Naive thymus-derived CD4-positive, alpha-beta T cell (primary cell): ENCODE measurements at regions not wholly inside any gene's neighbourhood (a gene's known extent, or its start where the extent isn't known, plus 50 kb on each side); places are given as distances from the start of the nearest gene placed in this dataset.
A peak's percentile ranks its signal among the peaks of the same experiment; 100 is the strongest.

Experiments
- ATAC-seq: fragments of 150-1000 bp; cut with Tn5 transposase; 2 replicates; pipeline ENCODE4 v1.10.0; 2021; ENCODE audit warnings: mild to moderate bottlenecking, moderate library complexity
- CTCF ChIA-PET: fragments of 350-600 bp; sonication (Branson Sonifier 250); formaldehyde crosslinking; loops from one replicate; lab custom pipeline; 2021; ENCODE audit warnings: antibody characterized with exemption; lab: Charles Lee
- POLR2A ChIA-PET: fragments of 350-600 bp; sonication (Branson Sonifier 250); formaldehyde crosslinking; loops from one replicate; lab custom pipeline; 2021; ENCODE audit warnings: antibody characterized with exemption, inconsistent platforms; lab: Charles Lee
- DNase-seq, 9 donors: peaks; one replicate each; pipeline versions ENCODE4 v3.0.0 to v3.0.0-alpha.2; 2020 to 2022; ENCODE audit warnings: mixed read lengths in 1 of 9
- H3K27ac ChIP-seq: one replicate; pipeline ENCODE4 v1.7.0; 2013; ENCODE audit warnings: mild to moderate bottlenecking, low read depth, low read length, moderate library complexity
- H3K27me3 ChIP-seq, 2 donors: one replicate each; pipeline ENCODE4 v1.7.0; 2013; ENCODE audit warnings: low read length in 2 of 2, mild to moderate bottlenecking in 2 of 2, moderate library complexity in 2 of 2; ENCODE audit not compliant: control insufficient read depth in 2 of 2, insufficient read depth in 2 of 2
- H3K36me3 ChIP-seq, 3 experiments: 1 replicate in 2 of 3; 2 replicates in 1 of 3; pipeline ENCODE4 v1.7.0; 2013; ENCODE audit warnings: low read length in 3 of 3, mild to moderate bottlenecking in 3 of 3, moderate library complexity in 1 of 3; ENCODE audit not compliant: insufficient read depth in 3 of 3, control insufficient read depth in 2 of 3
- H3K4me1 ChIP-seq, 2 donors: one replicate each; pipeline ENCODE4 v1.7.0; 2013; ENCODE audit warnings: low read length in 2 of 2, mild to moderate bottlenecking in 2 of 2, moderate library complexity in 1 of 2; ENCODE audit not compliant: control insufficient read depth in 2 of 2, insufficient read depth in 2 of 2
- H3K4me3 ChIP-seq: 2 replicates; pipeline ENCODE4 v1.7.0; 2013; ENCODE audit warnings: mild to moderate bottlenecking, low read length
- H3K9me3 ChIP-seq, 3 experiments: 1 replicate in 2 of 3; 2 replicates in 1 of 3; pipeline ENCODE4 v1.7.0; 2013; ENCODE audit warnings: low read length in 3 of 3; ENCODE audit not compliant: control insufficient read depth in 2 of 3
- H3K27ac Mint-ChIP-seq, 9 donors: one replicate each; pipeline ENCODE4 v1.8.0; 2020 to 2022; ENCODE audit warnings: mixed read lengths in 9 of 9, mild to moderate bottlenecking in 8 of 9, moderate library complexity in 5 of 9, inconsistent platforms in 2 of 9
- H3K27me3 Mint-ChIP-seq, 5 donors: one replicate each; pipeline ENCODE4 v1.8.0; 2021 to 2022; ENCODE audit warnings: mixed read lengths in 5 of 5, mild to moderate bottlenecking in 1 of 5
- H3K36me3 Mint-ChIP-seq, 5 donors: one replicate each; pipeline ENCODE4 v1.8.0; 2020 to 2022; ENCODE audit warnings: mixed read lengths in 5 of 5, mild to moderate bottlenecking in 3 of 5, inconsistent platforms in 1 of 5
- H3K4me1 Mint-ChIP-seq, 7 donors: one replicate each; pipeline ENCODE4 v1.8.0; 2020 to 2022; ENCODE audit warnings: mixed read lengths in 7 of 7, mild to moderate bottlenecking in 3 of 7, inconsistent platforms in 1 of 7
- H3K4me3 Mint-ChIP-seq, 10 donors: one replicate each; pipeline ENCODE4 v1.8.0; 2020 to 2022; ENCODE audit warnings: mild to moderate bottlenecking in 10 of 10, mixed read lengths in 10 of 10, moderate library complexity in 6 of 10, inconsistent platforms in 2 of 10
- H3K9me3 Mint-ChIP-seq, 11 donors: one replicate each; pipeline ENCODE4 v1.8.0; 2020 to 2022; ENCODE audit warnings: mixed read lengths in 11 of 11, mild to moderate bottlenecking in 4 of 11, inconsistent platforms in 1 of 11, moderate library complexity in 1 of 11
- intact Hi-C, 2 donors: fragments of 100-400 bp; cut with micrococcal nuclease; formaldehyde crosslinking; loops; one replicate each; pipeline ENCODE4 v1.15.1; 2023

GRCh38 chr1:58290685-58291372, 255.7 kb downstream of the OMA1 start:
- Histone ChIP-seq H3K4me3 (no peak overlapping the region), H3K9me3 (no peaks in the 10 kb centered on the region), H3K36me3 (no peaks in the 10 kb centered on the region), H3K27ac (no peak overlapping the region), H3K27me3 (no peaks in the 10 kb centered on the region), H3K4me1 (no peaks in the 10 kb centered on the region)
- Mint-ChIP-seq H3K27ac (no peak overlapping the region), H3K9me3 (peaks cover 0 to 8% (median 3%) of the 10 kb centered on the region in 11 donors), H3K27me3 (peaks cover 0 to 5% (median 0%) of the 10 kb centered on the region in 5 donors), H3K4me3 (no peak overlapping the region), H3K36me3 (peaks cover 0 to 38% (median 17%) of the 10 kb centered on the region in 5 donors), H3K4me1 (peaks cover 0 to 2% (median 0%) of the 10 kb centered on the region in 7 donors)
- ATAC-seq (no peak), DNase-seq (peak in 1 of 9 donors; percentile 2)
- ChIA-PET CTCF (no interaction called here), POLR2A (no interaction called here)
- intact Hi-C loops, result no loop called here

- peaks cover 0 to 41% (median 17%) of the 10 kb centered on the region in 5 donors for H3K36me3 Mint-ChIP-seq
- no peaks in the 10 kb centered on the region for H3K9me3 ChIP-seq
- H3K27ac Mint-ChIP-seq, result no peak overlapping the region
- ATAC-seq (no peak), DNase-seq (no peak)
- no peak overlapping the region for H3K4me3 Mint-ChIP-seq
- peaks cover 0 to 8% (median 4%) of the 10 kb centered on the region in 11 donors for H3K9me3 Mint-ChIP-seq
- ChIA-PET CTCF (no interaction called here), POLR2A (no interaction called here)
- H3K4me1 ChIP-seq, result no peaks in the 10 kb centered on the region
- peaks cover 0 to 9% (median 0%) of the 10 kb centered on the region in 5 donors for H3K27me3 Mint-ChIP-seq
- no peaks in the 10 kb centered on the region for H3K36me3 ChIP-seq
- no peaks in the 10 kb centered on the region for H3K27me3 ChIP-seq
- intact Hi-C loops, result no loop called here
- no peak overlapping the region for H3K4me3 ChIP-seq
- no peak overlapping the region for H3K27ac ChIP-seq
- H3K4me1 Mint-ChIP-seq, result peaks cover 0 to 2% (median 0%) of the 10 kb centered on the region in 7 donors
Observed at GRCh38 chr1:58288624-58289142, 257.8 kb downstream of the OMA1 start.

- CTCF ChIA-PET, result no interaction called here
- intact Hi-C loops, result no loop called here
- no peak overlapping the region for H3K4me3 Mint-ChIP-seq
Observed at GRCh38 chr1:58287894-58288623, 258.5 kb downstream of the OMA1 start.

GRCh38 chr1:58284225-58284510, 262.4 kb downstream of the OMA1 start:
- H3K9me3 Mint-ChIP-seq, result peaks cover 0 to 8% (median 3%) of the 10 kb centered on the region in 11 donors
- ChIA-PET CTCF (no interaction called here), POLR2A (no interaction called here)
- intact Hi-C loops, result no loop called here
- peaks cover 0 to 25% (median 3%) of the 10 kb centered on the region in 5 donors for H3K36me3 Mint-ChIP-seq
- no peaks in the 10 kb centered on the region for H3K36me3 ChIP-seq
- H3K4me1 Mint-ChIP-seq, result peaks cover 0 to 2% (median 0%) of the 10 kb centered on the region in 7 donors
- DNase-seq, result no peak
- H3K4me3 ChIP-seq, result no peak overlapping the region
- no peak overlapping the region for H3K27ac Mint-ChIP-seq
- no peak overlapping the region for H3K4me3 Mint-ChIP-seq
- H3K27ac ChIP-seq, result no peak overlapping the region
- no peak for ATAC-seq
- H3K27me3 ChIP-seq, result no peaks in the 10 kb centered on the region
- H3K9me3 ChIP-seq, result no peaks in the 10 kb centered on the region
- H3K4me1 ChIP-seq, result no peaks in the 10 kb centered on the region
- H3K27me3 Mint-ChIP-seq, result peaks cover 0 to 9% (median 0%) of the 10 kb centered on the region in 5 donors

More at GRCh38 chr1:58287894-58288623, 258.5 kb downstream of the OMA1 start:
- H3K36me3 Mint-ChIP-seq, result peaks cover 0 to 46% (median 17%) of the 10 kb centered on the region in 5 donors
- H3K27ac Mint-ChIP-seq, result no peak overlapping the region
- peaks cover 0 to 8% (median 4%) of the 10 kb centered on the region in 11 donors for H3K9me3 Mint-ChIP-seq
- peaks cover 0 to 2% (median 0%) of the 10 kb centered on the region in 7 donors for H3K4me1 Mint-ChIP-seq
- H3K36me3 ChIP-seq, result no peaks in the 10 kb centered on the region
- DNase-seq (no peak), ATAC-seq (no peak)
- H3K27ac ChIP-seq, result no peak overlapping the region
- no peaks in the 10 kb centered on the region for H3K4me1 ChIP-seq
- H3K4me3 ChIP-seq, result no peak overlapping the region
- POLR2A ChIA-PET, result no interaction called here
- no peaks in the 10 kb centered on the region for H3K27me3 ChIP-seq
- peaks cover 0 to 9% (median 0%) of the 10 kb centered on the region in 5 donors for H3K27me3 Mint-ChIP-seq
- no peaks in the 10 kb centered on the region for H3K9me3 ChIP-seq

GRCh38 chr1:58283388-58284224, 262.9 kb downstream of the OMA1 start:
- ChIA-PET POLR2A (no interaction called here), CTCF (no interaction called here)
- Histone ChIP-seq H3K27me3 (no peaks in the 10 kb centered on the region), H3K36me3 (no peaks in the 10 kb centered on the region), H3K4me3 (no peak overlapping the region), H3K9me3 (no peaks in the 10 kb centered on the region), H3K27ac (no peak overlapping the region), H3K4me1 (no peaks in the 10 kb centered on the region)
- intact Hi-C loops, result no loop called here
- DNase-seq (no peak), ATAC-seq (no peak)
- Mint-ChIP-seq H3K36me3 (peaks cover 0 to 25% (median 3%) of the 10 kb centered on the region in 5 donors), H3K9me3 (peaks cover 0 to 8% (median 3%) of the 10 kb centered on the region in 11 donors), H3K27ac (no peak overlapping the region), H3K27me3 (peaks cover 0 to 9% (median 0%) of the 10 kb centered on the region in 5 donors), H3K4me1 (no peaks in the 10 kb centered on the region), H3K4me3 (no peak overlapping the region)

GRCh38 chr1:58282623-58283387, 263.7 kb downstream of the OMA1 start:
- H3K4me1 Mint-ChIP-seq, result no peaks in the 10 kb centered on the region
- Histone ChIP-seq H3K27me3 (no peaks in the 10 kb centered on the region), H3K36me3 (no peaks in the 10 kb centered on the region), H3K4me3 (no peak overlapping the region), H3K4me1 (no peaks in the 10 kb centered on the region), H3K9me3 (no peaks in the 10 kb centered on the region), H3K27ac (no peak overlapping the region)
- no peak overlapping the region for H3K4me3 Mint-ChIP-seq
- H3K27me3 Mint-ChIP-seq, result peaks cover 0 to 9% (median 0%) of the 10 kb centered on the region in 5 donors
- ATAC-seq, result no peak
- H3K9me3 Mint-ChIP-seq, result peaks cover 0 to 4% (median 2%) of the 10 kb centered on the region in 11 donors
- no peak for DNase-seq
- CTCF ChIA-PET, result no interaction called here
- H3K27ac Mint-ChIP-seq, result no peak overlapping the region
- POLR2A ChIA-PET, result no interaction called here
- peaks cover 0 to 23% (median 2%) of the 10 kb centered on the region in 5 donors for H3K36me3 Mint-ChIP-seq
- intact Hi-C loops, result no loop called here
